Esophagus muscularis mucosa (tissue), 4 donors: ENCODE measurements at regions not wholly inside any gene's neighbourhood (a gene's known extent, or its start where the extent isn't known, plus 50 kb on each side); places are given as distances from the start of the nearest gene placed in this dataset.

ENCODE experiments used
- DNase-seq: peaks from one replicate; pipeline ENCODE4 v3.0.0-alpha.2; 2017; ENCODE audit errors: extremely low spot score
- H3K27ac ChIP-seq, 4 donors: fragments of 200-600 bp; sonication (generic); replicated peaks in 1 of 4; 1 replicate in 3 of 4; 2 replicates in 1 of 4; pipeline ENCODE4 v1.5.1; 2016 to 2019; ENCODE audit warnings: mild to moderate bottlenecking in 1 of 4
- H3K27me3 ChIP-seq, 4 donors: fragments of 200-600 bp; sonication (generic); one replicate each; pipeline versions ENCODE4 v1.5.1 to v1.6.0; 2016 to 2019
- H3K36me3 ChIP-seq, 4 donors: fragments of 200-600 bp; sonication (generic); one replicate each; pipeline ENCODE4 v1.5.1; 2016 to 2019
- H3K4me1 ChIP-seq, 4 donors: fragments of 200-600 bp; sonication (generic); one replicate each; pipeline ENCODE4 v1.5.1; 2016 to 2019
- H3K4me3 ChIP-seq, 4 donors: fragments of 200-600 bp; sonication (generic); 1 replicate in 2 of 4; 2 replicates in 2 of 4; pipeline ENCODE4 v1.5.1; 2016 to 2019; ENCODE audit warnings: mild to moderate bottlenecking in 4 of 4, moderate library complexity in 1 of 4
- H3K9me3 ChIP-seq, 4 donors: fragments of 200-600 bp; sonication (generic); 1 replicate in 3 of 4; 2 replicates in 1 of 4; pipeline ENCODE4 v1.5.1; 2016 to 2019
- CTCF ChIP-seq, 3 experiments: fragments of 200-600 bp in 2 of 3; fragments of 450-650 bp in 1 of 3; sonication (generic) in 2 of 3; IDR thresholded peaks; one replicate each; pipeline ENCODE4 v1.5.1; 2017 to 2019; ENCODE audit warnings: antibody characterized with exemption in 3 of 3, mild to moderate bottlenecking in 2 of 3, moderate library complexity in 1 of 3
- EP300 ChIP-seq: sonication (generic); formaldehyde crosslinking; IDR thresholded peaks from one replicate; pipeline ENCODE4 v1.6.1; 2017; ENCODE audit warnings: antibody characterized with exemption
- POLR2A ChIP-seq: fragments of 450-650 bp; IDR thresholded peaks from one replicate; pipeline ENCODE4 v1.6.1; 2017; ENCODE audit warnings: antibody characterized with exemption, moderate library complexity, mild to moderate bottlenecking, low read depth
- POLR2AphosphoS5 ChIP-seq, 2 donors: sonication (generic); formaldehyde crosslinking; IDR thresholded peaks; one replicate each; pipeline ENCODE4 v1.6.1; 2017; ENCODE audit warnings: antibody characterized with exemption in 2 of 2
- WGBS: methylation state at CpG from one replicate; pipeline ENCODE4 v1.1.5; 2018; 5-methylcytosine and 5-hydroxymethylcytosine counted together
- intact Hi-C: fragments of 100-400 bp; cut with DNase I; formaldehyde crosslinking; loops from one replicate; pipeline ENCODE4 v1.15.1; 2023

GRCh38 chr3:34212175-34212574, 413.7 kb downstream of the PDCD6IP start:
- no peak for DNase-seq
- Histone ChIP-seq H3K36me3 (no peaks in the 10 kb centered on the region), H3K27me3 (no peaks in the 10 kb centered on the region), H3K4me3 (no peak overlapping the region), H3K4me1 (peaks cover 15 to 65% (median 57%) of the 10 kb centered on the region in 4 donors), H3K27ac (peak overlapping the region; percentile 70 to 85 (median 78)), H3K9me3 (no peaks in the 10 kb centered on the region)
- TF ChIP-seq POLR2AphosphoS5 (IDR thresholded peaks at IDR 0.05) (no peak), CTCF (IDR thresholded peaks at IDR 0.05) (no peak), POLR2A (no peak)
- intact Hi-C loops: no loop called here
- 48% methylated on average over 2 of the region's 2 CpGs for WGBS

GRCh38 chr3:34212656-34213055, 414.2 kb downstream of the PDCD6IP start:
- peak overlapping the region; percentile 70 to 85 (median 78) for H3K27ac ChIP-seq
- no peaks in the 10 kb centered on the region for H3K9me3 ChIP-seq
- TF ChIP-seq POLR2AphosphoS5 (IDR thresholded peaks at IDR 0.05) (peak; percentile 74 to 76), POLR2A (no peak)
- intact Hi-C loops: no loop called here
- H3K36me3 ChIP-seq: no peaks in the 10 kb centered on the region
- DNase-seq: no peak
- no peak overlapping the region for H3K4me3 ChIP-seq
- H3K4me1 ChIP-seq: peaks cover 15 to 60% (median 54%) of the 10 kb centered on the region in 4 donors
- no peaks in the 10 kb centered on the region for H3K27me3 ChIP-seq
- 45% methylated on average over 4 of the region's 4 CpGs for WGBS

GRCh38 chr3:34213478-34213877, 415.0 kb downstream of the PDCD6IP start:
- 45% methylated on average over 4 of the region's 4 CpGs for WGBS
- intact Hi-C loops: no loop called here
- no peak for DNase-seq
- Histone ChIP-seq H3K4me1 (peaks cover 15 to 53% (median 46%) of the 10 kb centered on the region in 4 donors), H3K9me3 (no peaks in the 10 kb centered on the region), H3K4me3 (no peak overlapping the region), H3K27ac (peak overlapping the region; percentile 70 to 85 (median 78)), H3K27me3 (no peaks in the 10 kb centered on the region), H3K36me3 (no peaks in the 10 kb centered on the region)
- TF ChIP-seq EP300 (no peak), POLR2A (no peak), POLR2AphosphoS5 (IDR thresholded peaks at IDR 0.05) (no peak)

GRCh38 chr3:34216711-34217335, 418.4 kb downstream of the PDCD6IP start:
- Histone ChIP-seq H3K4me3 (no peak overlapping the region), H3K27ac (no peak overlapping the region), H3K9me3 (no peaks in the 10 kb centered on the region), H3K36me3 (no peaks in the 10 kb centered on the region), H3K27me3 (no peaks in the 10 kb centered on the region), H3K4me1 (peaks cover 15 to 36% (median 25%) of the 10 kb centered on the region in 4 donors)
- 88% methylated on average over 9 of the region's 9 CpGs for WGBS
- intact Hi-C loops: no loop called here
- TF ChIP-seq POLR2A (no peak), EP300 (no peak), POLR2AphosphoS5 (IDR thresholded peaks at IDR 0.05) (no peak), CTCF (IDR thresholded peaks at IDR 0.05) (no peak)
- DNase-seq: no peak

GRCh38 chr3:34218706-34219385, 420.4 kb downstream of the PDCD6IP start:
- Histone ChIP-seq H3K27ac (peak overlapping the region in 1 of 4 donors; percentile 21), H3K27me3 (no peaks in the 10 kb centered on the region), H3K9me3 (no peaks in the 10 kb centered on the region), H3K36me3 (no peaks in the 10 kb centered on the region), H3K4me3 (no peak overlapping the region), H3K4me1 (peaks cover 0 to 16% (median 6%) of the 10 kb centered on the region in 4 donors)
- TF ChIP-seq POLR2AphosphoS5 (IDR thresholded peaks at IDR 0.05): no peak
- no peak for TF ChIP-seq POLR2A
- no peak for TF ChIP-seq CTCF (IDR thresholded peaks at IDR 0.05)
- TF ChIP-seq EP300: no peak
- DNase-seq: no peak
- 71% methylated on average over 5 of the region's 5 CpGs for WGBS
- intact Hi-C loops: no loop called here
